ENCODE measurements at regions not wholly inside any gene's neighbourhood (a gene's known extent, or its start where the extent isn't known, plus 50 kb on each side); places are given as distances from the start of the nearest gene placed in this dataset.
A peak's percentile ranks its signal among the peaks of the same experiment; 100 is the strongest.

DNA sequence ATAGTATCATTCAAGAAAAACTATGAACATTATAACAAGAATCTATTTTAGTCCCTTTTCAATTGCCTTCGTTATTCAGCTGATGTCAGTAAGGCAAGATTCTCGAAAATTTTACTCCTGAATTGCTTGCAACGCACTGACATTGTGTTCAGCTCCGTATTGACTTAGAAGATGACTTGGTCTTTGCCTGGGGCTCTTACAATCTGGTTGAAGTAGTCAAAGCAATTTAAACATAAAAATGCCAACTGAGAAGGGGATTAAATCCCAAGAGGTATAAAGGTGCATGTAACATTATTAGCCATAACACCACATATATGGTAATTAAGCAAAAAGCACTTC, 507.1 kb downstream of the CENPC start:
- DNase-seq (ENCODE audit: low read depth), result no peak
- H3K4me3 ChIP-seq (ENCODE audit: low read depth, low read length), result no peak overlapping the region
- TF ChIP-seq, protein P1, sequence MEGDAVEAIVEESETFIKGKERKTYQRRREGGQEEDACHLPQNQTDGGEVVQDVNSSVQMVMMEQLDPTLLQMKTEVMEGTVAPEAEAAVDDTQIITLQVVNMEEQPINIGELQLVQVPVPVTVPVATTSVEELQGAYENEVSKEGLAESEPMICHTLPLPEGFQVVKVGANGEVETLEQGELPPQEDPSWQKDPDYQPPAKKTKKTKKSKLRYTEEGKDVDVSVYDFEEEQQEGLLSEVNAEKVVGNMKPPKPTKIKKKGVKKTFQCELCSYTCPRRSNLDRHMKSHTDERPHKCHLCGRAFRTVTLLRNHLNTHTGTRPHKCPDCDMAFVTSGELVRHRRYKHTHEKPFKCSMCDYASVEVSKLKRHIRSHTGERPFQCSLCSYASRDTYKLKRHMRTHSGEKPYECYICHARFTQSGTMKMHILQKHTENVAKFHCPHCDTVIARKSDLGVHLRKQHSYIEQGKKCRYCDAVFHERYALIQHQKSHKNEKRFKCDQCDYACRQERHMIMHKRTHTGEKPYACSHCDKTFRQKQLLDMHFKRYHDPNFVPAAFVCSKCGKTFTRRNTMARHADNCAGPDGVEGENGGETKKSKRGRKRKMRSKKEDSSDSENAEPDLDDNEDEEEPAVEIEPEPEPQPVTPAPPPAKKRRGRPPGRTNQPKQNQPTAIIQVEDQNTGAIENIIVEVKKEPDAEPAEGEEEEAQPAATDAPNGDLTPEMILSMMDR (IDR thresholded peaks at IDR 0.05; ENCODE audit: insufficient read depth, low read length), result no peak

DNA sequence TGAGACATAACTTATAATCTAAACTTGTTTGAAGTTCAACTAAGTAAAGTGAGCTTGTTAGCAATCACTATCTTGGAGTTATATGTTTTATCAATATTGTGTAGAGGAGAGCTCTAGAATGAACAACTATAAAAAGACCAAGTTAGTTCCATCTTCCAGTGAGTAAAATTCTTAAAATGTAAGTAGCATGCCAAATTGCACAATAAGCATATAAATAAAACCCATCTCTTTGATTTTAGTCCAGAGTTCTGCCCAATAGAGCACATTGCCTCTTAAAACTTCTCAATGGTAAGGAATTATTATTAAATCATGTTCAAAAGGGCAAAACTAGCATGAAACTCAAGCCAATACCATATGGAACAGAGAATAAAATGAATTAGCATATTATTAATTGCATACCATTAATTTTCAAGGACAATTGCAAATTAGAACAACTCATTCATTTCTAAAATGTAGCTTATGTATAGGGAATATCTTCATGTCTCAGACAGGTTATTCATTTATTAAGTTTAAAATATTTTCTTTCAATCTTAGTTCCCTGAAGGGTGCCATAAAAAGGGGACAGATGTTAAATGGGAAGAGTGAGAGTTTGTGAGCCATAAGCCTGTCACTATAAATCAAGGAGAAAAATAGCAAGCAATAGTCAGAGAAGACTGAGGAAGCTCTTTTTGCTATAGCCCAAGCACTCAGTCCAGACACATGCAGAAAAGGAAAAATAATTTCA, 507.6 kb downstream of the CENPC start:
- H3K4me3 ChIP-seq (ENCODE audit: low read depth, low read length), result no peak overlapping the region
- peak; percentile 14 for DNase-seq (ENCODE audit: low read depth)
- TF ChIP-seq, protein P1 (IDR thresholded peaks at IDR 0.05; ENCODE audit: insufficient read depth, low read length), result no peak

DNA sequence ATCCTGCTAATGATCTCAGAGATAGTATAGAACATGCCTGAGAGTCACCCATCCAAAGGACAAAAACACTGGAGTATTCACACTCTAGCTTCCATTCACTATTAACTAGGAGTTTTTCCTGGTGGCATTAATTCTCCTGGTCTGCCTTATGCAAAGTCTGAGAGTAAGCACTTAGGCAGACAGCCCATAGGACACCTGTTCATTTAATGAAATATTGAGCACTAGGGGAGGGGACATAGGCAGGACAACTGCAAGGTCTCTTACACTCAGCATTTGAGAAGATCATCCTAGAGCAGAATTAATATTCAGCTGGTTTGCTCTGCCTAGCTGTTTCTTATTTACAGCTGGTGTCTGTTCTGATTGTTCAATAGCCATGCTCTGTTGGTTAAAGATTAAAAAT, 508.5 kb downstream of the CENPC start:
- DNase-seq (ENCODE audit: low read depth), result no peak
- TF ChIP-seq, protein P1 (IDR thresholded peaks at IDR 0.05; ENCODE audit: insufficient read depth, low read length), result no peak

DNA sequence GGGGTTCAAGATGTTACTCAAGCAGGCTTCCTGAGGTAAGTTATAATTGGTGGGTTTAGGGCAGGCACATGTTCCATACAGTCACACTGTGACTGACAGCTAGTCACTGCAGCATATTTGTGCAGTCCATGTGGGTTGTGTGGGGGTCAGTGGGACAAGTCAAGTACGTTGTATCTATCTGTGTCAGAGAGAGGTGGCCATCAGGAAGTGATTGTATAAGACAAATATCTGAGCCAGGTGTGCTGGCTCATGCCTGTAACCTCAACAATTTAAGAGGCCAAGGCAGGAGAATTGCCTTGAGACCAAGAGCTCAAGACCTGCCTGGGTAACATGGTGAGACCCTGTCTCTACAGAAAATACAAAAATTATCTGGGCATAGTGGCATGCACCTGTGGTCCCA, 509.3 kb downstream of the CENPC start:
- DNase-seq (ENCODE audit: low read depth), result no peak
- H3K4me3 ChIP-seq (ENCODE audit: low read depth, low read length), result no peak overlapping the region
- TF ChIP-seq, protein P1 (IDR thresholded peaks at IDR 0.05; ENCODE audit: insufficient read depth, low read length), result no peak

More for the DNA sequence above, 508.5 kb downstream of the CENPC start:
- no peak overlapping the region for H3K4me3 ChIP-seq (ENCODE audit: low read depth, low read length)

DNA sequence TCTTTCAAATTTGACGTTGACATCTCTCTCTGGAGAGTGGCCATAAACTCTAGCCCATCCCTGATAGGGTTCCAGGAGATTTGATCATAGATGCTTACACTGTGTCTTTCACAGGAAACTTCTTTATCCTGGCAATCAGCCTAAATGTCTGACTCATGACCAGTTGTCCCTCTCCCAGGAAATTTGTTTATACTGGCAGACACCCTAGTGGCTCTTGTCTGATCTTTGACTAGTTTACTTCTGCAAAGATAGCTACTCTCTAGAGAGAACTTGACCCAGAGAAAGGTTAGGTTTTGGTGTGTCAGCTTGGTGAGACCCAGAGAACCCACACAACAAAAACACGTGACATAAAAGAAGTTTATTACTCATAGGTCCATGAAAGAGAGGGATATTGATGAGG, 509.8 kb downstream of the CENPC start:
- peak; percentile 77 for DNase-seq (ENCODE audit: low read depth)
- H3K4me3 ChIP-seq (ENCODE audit: low read depth, low read length), result no peak overlapping the region
- TF ChIP-seq, protein P1 (IDR thresholded peaks at IDR 0.05; ENCODE audit: insufficient read depth, low read length), result no peak

DNA sequence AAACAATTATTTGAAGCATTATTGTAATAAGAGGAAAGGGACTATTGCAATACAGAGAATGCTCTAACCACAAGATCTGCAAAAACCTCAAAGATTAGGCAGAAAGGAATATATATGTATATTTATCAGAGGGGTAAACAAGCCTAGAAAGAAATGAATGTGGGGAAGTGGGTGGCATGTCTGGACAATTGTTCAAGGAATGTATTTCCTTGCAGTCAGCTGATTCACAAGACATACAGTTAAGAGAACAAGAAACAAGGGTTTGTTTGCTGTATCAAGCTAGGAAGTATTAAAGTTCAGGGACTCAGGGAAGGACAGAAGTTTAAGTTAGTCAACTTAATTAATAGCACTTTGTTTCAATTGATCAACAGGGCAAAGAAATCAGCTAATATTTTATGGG, 514.7 kb downstream of the CENPC start:
- TF ChIP-seq, protein P1 (IDR thresholded peaks at IDR 0.05; ENCODE audit: insufficient read depth, low read length), result no peak
- H3K4me3 ChIP-seq (ENCODE audit: low read depth, low read length), result no peak overlapping the region
- DNase-seq (ENCODE audit: low read depth), result no peak

DNA sequence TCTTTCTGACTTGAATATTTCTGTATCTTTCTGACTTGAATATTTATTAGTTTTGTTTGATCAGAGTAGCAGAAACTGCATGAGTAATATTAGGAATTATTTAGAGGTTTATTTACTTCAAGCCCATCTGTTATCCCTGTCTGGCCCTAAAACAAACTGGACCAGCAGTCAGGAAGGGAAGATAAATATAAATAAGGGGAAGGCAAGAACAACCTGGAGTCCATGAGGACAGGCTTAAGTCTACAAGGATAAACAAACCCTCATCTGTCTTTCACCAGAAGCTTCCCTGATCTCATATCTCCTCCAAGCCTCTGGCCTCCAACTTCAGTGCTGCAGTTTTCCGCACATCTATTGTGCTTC, 524.9 kb downstream of the CENPC start:
- no peak for DNase-seq (ENCODE audit: low read depth)
- TF ChIP-seq, protein P1 (IDR thresholded peaks at IDR 0.05; ENCODE audit: insufficient read depth, low read length), result no peak
- no peak overlapping the region for H3K4me3 ChIP-seq (ENCODE audit: low read depth, low read length)

All from fibroblast of the aortic adventitia (primary cell).